HEK293 (cell line): ENCODE measurements at regions not wholly inside any gene's neighbourhood (a gene's known extent, or its start where the extent isn't known, plus 50 kb on each side); places are given as distances from the start of the nearest gene placed in this dataset.

Experiments
- CTCF ChIA-PET: fragments of 350-600 bp; formaldehyde crosslinking; extraction: SDS; loops from one replicate; lab custom pipeline; 2021; ENCODE audit warnings: antibody characterized with exemption; lab: Yijun Ruan, JAX
- POLR2A ChIA-PET: fragments of 300-600 bp; formaldehyde crosslinking; extraction: SDS; loops from one replicate; lab custom pipeline; 2020; ENCODE audit warnings: antibody characterized with exemption, inconsistent platforms; lab: Yijun Ruan, JAX
- H3K27ac ChIP-seq: fragments of 200-500 bp; sonication (Bioruptor generic); 2 replicates; pipeline ENCODE4 v1.5.1; 2014; ENCODE audit warnings: low read depth, low read length, control low read depth, inconsistent platforms; ENCODE audit errors: extremely low read depth
- H3K36me3 ChIP-seq, 2 experiments: fragments of 200-500 bp in 1 of 2; sonication (Bioruptor generic) in 1 of 2; 1 replicate in 1 of 2; 2 replicates in 1 of 2; pipeline ENCODE4 v1.5.1; 2014 to 2017; ENCODE audit warnings: inconsistent platforms in 2 of 2, low read length in 2 of 2; ENCODE audit not compliant: control insufficient read depth in 2 of 2, insufficient read depth in 1 of 2
- H3K4me1 ChIP-seq: fragments of 200-500 bp; sonication (Bioruptor generic); 2 replicates; pipeline ENCODE4 v1.5.1; 2014; ENCODE audit warnings: mild to moderate bottlenecking, low read length, inconsistent platforms; ENCODE audit not compliant: control insufficient read depth, insufficient read depth
- H3K4me3 ChIP-seq: 2 replicates; pipeline ENCODE4 v1.5.1; 2011; ENCODE audit warnings: low read depth, mild to moderate bottlenecking, control low read depth, low read length, moderate library complexity
- H3K9me3 ChIP-seq: fragments of 200-500 bp; sonication (Bioruptor generic); 2 replicates; pipeline ENCODE4 v1.5.1; 2014; ENCODE audit warnings: low read depth, low read length, inconsistent platforms; ENCODE audit not compliant: control insufficient read depth, insufficient read depth
- PATZ1 ChIP-seq: fragments of 450-650 bp; formaldehyde crosslinking; IDR thresholded peaks from 2 replicates; pipeline ENCODE4 v1.5.1; 2016; ENCODE audit warnings: missing biosample characterization, missing genetic modification characterization
- PRDM4 ChIP-seq: fragments of 450-650 bp; formaldehyde crosslinking; IDR thresholded peaks from 2 replicates; pipeline ENCODE4 v1.5.1; 2017; ENCODE audit warnings: missing biosample characterization, missing genetic modification characterization
- TCF7L2 ChIP-seq: IDR thresholded peaks from 2 replicates; pipeline ENCODE4 v1.6.1; 2011; ENCODE audit warnings: low read depth, mild to moderate bottlenecking, inconsistent platforms, low read length, moderate library complexity, borderline replicate concordance
- ZBTB10 ChIP-seq: fragments of 450-650 bp; formaldehyde crosslinking; IDR thresholded peaks from 2 replicates; pipeline ENCODE4 v1.5.1; 2016; ENCODE audit warnings: missing biosample characterization, missing genetic modification characterization
- ZBTB7A ChIP-seq: fragments of 450-650 bp; formaldehyde crosslinking; IDR thresholded peaks from 2 replicates; pipeline ENCODE4 v1.5.1; 2016; ENCODE audit warnings: low read depth, missing biosample characterization, missing genetic modification characterization
- ZFHX2 ChIP-seq: fragments of 450-650 bp; formaldehyde crosslinking; conservative IDR thresholded peaks from 2 replicates; pipeline ENCODE4 v1.5.1; 2016; ENCODE audit warnings: missing biosample characterization, missing genetic modification characterization
- ZFP69B ChIP-seq: fragments of 450-650 bp; formaldehyde crosslinking; IDR thresholded peaks from 2 replicates; pipeline ENCODE4 v1.5.1; 2016; ENCODE audit warnings: missing biosample characterization, missing genetic modification characterization
- ZNF114 ChIP-seq: fragments of 450-650 bp; formaldehyde crosslinking; IDR thresholded peaks from 2 replicates; pipeline ENCODE4 v1.5.0; 2017; ENCODE audit warnings: missing biosample characterization, missing genetic modification characterization
- ZNF121 ChIP-seq: fragments of 450-650 bp; formaldehyde crosslinking; IDR thresholded peaks from 2 replicates; pipeline ENCODE4 v1.5.1; 2016; ENCODE audit warnings: missing biosample characterization, missing genetic modification characterization
- ZNF140 ChIP-seq: fragments of 450-650 bp; formaldehyde crosslinking; IDR thresholded peaks from 2 replicates; pipeline ENCODE4 v1.5.1; 2016; ENCODE audit warnings: missing biosample characterization, missing genetic modification characterization
- ZNF19 ChIP-seq: fragments of 450-650 bp; formaldehyde crosslinking; IDR thresholded peaks from 2 replicates; pipeline ENCODE4; 2016; ENCODE audit warnings: missing biosample characterization, missing genetic modification characterization, low read depth
- ZNF311 ChIP-seq: fragments of 450-650 bp; formaldehyde crosslinking; IDR thresholded peaks from 2 replicates; pipeline ENCODE4 v1.5.1; 2017; ENCODE audit warnings: missing biosample characterization, missing genetic modification characterization, borderline replicate concordance
- ZNF350 ChIP-seq: fragments of 450-650 bp; formaldehyde crosslinking; IDR thresholded peaks from 2 replicates; pipeline ENCODE4 v1.5.0; 2017; ENCODE audit warnings: missing biosample characterization, mild to moderate bottlenecking, missing genetic modification characterization
- ZNF398 ChIP-seq: fragments of 450-650 bp; formaldehyde crosslinking; IDR thresholded peaks from 2 replicates; pipeline ENCODE4 v1.5.1; 2017; ENCODE audit warnings: missing biosample characterization, missing genetic modification characterization
- ZNF416 ChIP-seq: fragments of 450-650 bp; formaldehyde crosslinking; IDR thresholded peaks from 2 replicates; pipeline ENCODE4 v1.5.1; 2016; ENCODE audit warnings: missing biosample characterization, missing genetic modification characterization
- ZNF623 ChIP-seq: fragments of 450-650 bp; formaldehyde crosslinking; IDR thresholded peaks from 2 replicates; pipeline ENCODE4 v1.5.1; 2016; ENCODE audit warnings: missing biosample characterization, missing genetic modification characterization
- ZNF658 ChIP-seq: fragments of 450-650 bp; formaldehyde crosslinking; IDR thresholded peaks from 2 replicates; pipeline ENCODE4; 2016; ENCODE audit warnings: missing biosample characterization, missing genetic modification characterization
- ZNF670 ChIP-seq: fragments of 450-650 bp; formaldehyde crosslinking; IDR thresholded peaks from 2 replicates; pipeline ENCODE4 v1.5.1; 2016; ENCODE audit warnings: missing biosample characterization, missing genetic modification characterization, low read depth
- ZNF701 ChIP-seq: fragments of 450-650 bp; formaldehyde crosslinking; IDR thresholded peaks from 2 replicates; pipeline ENCODE4 v1.5.1; 2016; ENCODE audit warnings: missing biosample characterization, missing genetic modification characterization
- ZNF76 ChIP-seq: fragments of 450-650 bp; formaldehyde crosslinking; IDR thresholded peaks from 2 replicates; pipeline ENCODE4; 2016; ENCODE audit warnings: low read depth, missing biosample characterization, missing genetic modification characterization, borderline replicate concordance
- ZSCAN30 ChIP-seq: fragments of 450-650 bp; IDR thresholded peaks from 2 replicates; pipeline ENCODE4 v1.5.1; 2018; ENCODE audit warnings: missing biosample characterization, mild to moderate bottlenecking, missing genetic modification characterization, moderate library complexity

- TF ChIP-seq ZNF398 (no peak), TCF7L2 (no peak), ZNF121 (no peak), ZNF623 (tag by site-specific recombination) (no peak), ZNF350 (no peak), ZSCAN30 (no peak)
Observed at GRCh38 chr6:169982461-169983386, 231.3 kb downstream of the ERMARD start (continued).

GRCh38 chr6:169981969-169982368, 230.5 kb downstream of the ERMARD start:
- no peak overlapping the region for H3K4me3 ChIP-seq
- CTCF ChIA-PET, result no interaction called here
- no peaks in the 10 kb centered on the region for H3K4me1 ChIP-seq
- TF ChIP-seq ZNF701 (tag by site-specific recombination), result no peak
- no peak for TF ChIP-seq ZBTB7A (tag by site-specific recombination)
- TF ChIP-seq ZBTB10 (tag by site-specific recombination), result no peak
- no peak for TF ChIP-seq ZNF658
- TF ChIP-seq ZNF19 (tag by site-specific recombination), result no peak
- TF ChIP-seq ZNF670 (tag by site-specific recombination), result no peak
- TF ChIP-seq PRDM4 (tag by site-specific recombination), result no peak
- no peak for TF ChIP-seq ZNF416
- no peak for TF ChIP-seq PATZ1 (tag by site-specific recombination)
- no peak for TF ChIP-seq ZNF76
- no peak for TF ChIP-seq ZSCAN30
- no peak for TF ChIP-seq ZFHX2 (tag by site-specific recombination)
- TF ChIP-seq ZNF114 (tag by site-specific recombination), result no peak
- TF ChIP-seq ZNF311 (tag by site-specific recombination), result no peak
- no peak for TF ChIP-seq ZFP69B (tag by site-specific recombination)
- TF ChIP-seq ZNF140 (tag by site-specific recombination), result no peak
- TF ChIP-seq, all 188 proteins: peak for 0
- no peaks in the 10 kb centered on the region for H3K36me3 ChIP-seq
- no peak overlapping the region for H3K27ac ChIP-seq
- POLR2A ChIA-PET, result no interaction called here
- no peaks in the 10 kb centered on the region for H3K9me3 ChIP-seq
